Activated T-helper 9 cell treated with anti-CD3 and anti-CD28 coated beads, Interleukin-2, amount 50 U/mL, for 16 hours (primary cell): ENCODE measurements at regions not wholly inside any gene's neighbourhood (a gene's known extent, or its start where the extent isn't known, plus 50 kb on each side); places are given as distances from the start of the nearest gene placed in this dataset.

ENCODE experiments used
- DNase-seq: peaks from one replicate; pipeline ENCODE4 v3.0.0-alpha.2; 2020; ENCODE audit warnings: low read depth

GRCh38 chr1:29657816-29658215, 421.5 kb downstream of the PTPRU start:
- DNase-seq, result no peak

- no peak for DNase-seq
Measured at GRCh38 chr1:29655945-29656850, 419.9 kb downstream of the PTPRU start.

GRCh38 chr1:29655145-29655544, 418.8 kb downstream of the PTPRU start:
- no peak for DNase-seq

GRCh38 chr1:29653886-29654450, 417.6 kb downstream of the PTPRU start:
- no peak for DNase-seq

GRCh38 chr1:29653034-29653810, 416.9 kb downstream of the PTPRU start:
- DNase-seq, result no peak

- DNase-seq, result no peak
Measured at GRCh38 chr1:29651684-29652665, 415.7 kb downstream of the PTPRU start.

GRCh38 chr1:29651246-29651645, 414.9 kb downstream of the PTPRU start:
- DNase-seq, result no peak

GRCh38 chr1:29650476-29650875, 414.2 kb downstream of the PTPRU start:
- no peak for DNase-seq

- DNase-seq, result no peak
Measured at GRCh38 chr1:29650041-29650400, 413.7 kb downstream of the PTPRU start.

- DNase-seq, result no peak
Measured at GRCh38 chr1:29649189-29650040, 413.1 kb downstream of the PTPRU start.

- no peak for DNase-seq
Measured at GRCh38 chr1:29648798-29649188, 412.5 kb downstream of the PTPRU start.

- no peak for DNase-seq
Measured at GRCh38 chr1:29648026-29648425, 411.7 kb downstream of the PTPRU start.

- no peak for DNase-seq
Measured at GRCh38 chr1:29647581-29647980, 411.3 kb downstream of the PTPRU start.

- DNase-seq, result no peak
Measured at GRCh38 chr1:29646161-29646775, 409.9 kb downstream of the PTPRU start.

GRCh38 chr1:29645586-29645985, 409.3 kb downstream of the PTPRU start:
- DNase-seq, result no peak

- DNase-seq, result no peak
Measured at GRCh38 chr1:29644812-29645211, 408.5 kb downstream of the PTPRU start.

- no peak for DNase-seq
Measured at GRCh38 chr1:29643838-29644440, 407.6 kb downstream of the PTPRU start.

GRCh38 chr1:29643281-29643680, 407.0 kb downstream of the PTPRU start:
- no peak for DNase-seq

- no peak for DNase-seq
Measured at GRCh38 chr1:29642519-29642918, 406.2 kb downstream of the PTPRU start.

GRCh38 chr1:29641921-29642320, 405.6 kb downstream of the PTPRU start:
- DNase-seq, result no peak
